Neural progenitor cell (in vitro differentiated cells): ENCODE measurements at regions not wholly inside any gene's neighbourhood (a gene's known extent, or its start where the extent isn't known, plus 50 kb on each side); places are given as distances from the start of the nearest gene placed in this dataset.

Experiments
- CTCF ChIP-seq: fragments of 200-600 bp; sonication (generic); IDR thresholded peaks from 2 replicates; pipeline ENCODE4 v1.5.1; 2017; ENCODE audit warnings: antibody characterized with exemption, mild to moderate bottlenecking
- EZH2 ChIP-seq: fragments of 200-600 bp; sonication (generic); IDR thresholded peaks from 2 replicates; pipeline ENCODE4 v1.6.1; 2017; ENCODE audit warnings: antibody characterized with exemption, mild to moderate bottlenecking, moderate library complexity
- EZH2phosphoT487 ChIP-seq: fragments of 200-600 bp; sonication (generic); IDR thresholded peaks from 2 replicates; pipeline ENCODE4 v1.6.1; 2017; ENCODE audit warnings: antibody characterized with exemption

GRCh38 chr14:98943907-98944306 lies 328.1 kb downstream of the BCL11B start:
- TF ChIP-seq CTCF, result no peak
- no peak for TF ChIP-seq EZH2phosphoT487
- TF ChIP-seq EZH2, result no peak
